Gastroesophageal sphincter (tissue), 3 donors: ENCODE measurements at regions not wholly inside any gene's neighbourhood (a gene's known extent, or its start where the extent isn't known, plus 50 kb on each side); places are given as distances from the start of the nearest gene placed in this dataset.

Experiments
- CTCF ChIP-seq, 4 experiments: fragments of 200-600 bp in 2 of 4; fragments of 450-650 bp in 2 of 4; sonication (generic) in 1 of 4; IDR thresholded peaks; one replicate each; pipeline ENCODE4 v1.5.1; 2017 to 2019; ENCODE audit warnings: antibody characterized with exemption in 4 of 4, mild to moderate bottlenecking in 2 of 4, moderate library complexity in 2 of 4
- POLR2A ChIP-seq, 2 donors: fragments of 450-650 bp; IDR thresholded peaks; one replicate each; pipeline ENCODE4 v1.6.1; 2017; ENCODE audit warnings: antibody characterized with exemption in 2 of 2, mild to moderate bottlenecking in 2 of 2, moderate library complexity in 1 of 2
- POLR2AphosphoS5 ChIP-seq: sonication (generic); formaldehyde crosslinking; IDR thresholded peaks from one replicate; pipeline ENCODE4 v1.6.1; 2017; ENCODE audit warnings: antibody characterized with exemption

- TF ChIP-seq POLR2A (IDR thresholded peaks at IDR 0.05) (no peak), CTCF (IDR thresholded peaks at IDR 0.05) (no peak), POLR2AphosphoS5 (no peak)
Observed at GRCh38 chr6:22808466-22808865, 239.1 kb downstream of the HDGFL1 start.
